ENCODE measurements at regions not wholly inside any gene's neighbourhood (a gene's known extent, or its start where the extent isn't known, plus 50 kb on each side); places are given as distances from the start of the nearest gene placed in this dataset.

- no peak for DNase-seq
Observed at GRCh38 chr5:130578354-130578753, 586.7 kb downstream of the HINT1 start.

GRCh38 chr5:130571076-130571475 is 594.0 kb downstream of the HINT1 start:
- TF ChIP-seq CTCF (IDR thresholded peaks at IDR 0.05) (no peak), POLR2A (IDR thresholded peaks at IDR 0.05) (no peak)
- DNase-seq, result no peak

More at GRCh38 chr5:130578354-130578753, 586.7 kb downstream of the HINT1 start:
- Histone ChIP-seq H3K27ac (no peak overlapping the region), H3K27me3 (no peaks in the 10 kb centered on the region), H3K36me3 (replicated peaks in 1 of 2) (no peaks in the 10 kb centered on the region), H3K4me1 (replicated peaks in 1 of 2) (no peaks in the 10 kb centered on the region), H3K4me3 (no peak overlapping the region), H3K9me3 (replicated peaks in 1 of 3) (no peaks in the 10 kb centered on the region)
- TF ChIP-seq CTCF (IDR thresholded peaks at IDR 0.05) (no peak), POLR2A (IDR thresholded peaks at IDR 0.05) (no peak)
- intact Hi-C loops (cut with DNase I), result no loop called here

GRCh38 chr5:130568791-130569190 is 596.3 kb downstream of the HINT1 start:
- TF ChIP-seq CTCF (IDR thresholded peaks at IDR 0.05), result no peak
- no peak for TF ChIP-seq POLR2A (IDR thresholded peaks at IDR 0.05)
- H3K27ac ChIP-seq, result no peak overlapping the region
- no peak overlapping the region for H3K4me3 ChIP-seq
- no peaks in the 10 kb centered on the region for H3K27me3 ChIP-seq
- intact Hi-C loops (cut with DNase I), result no loop called here
- no peaks in the 10 kb centered on the region for H3K4me1 ChIP-seq (replicated peaks in 1 of 2)
- WGBS, 4 donors, result 56 to 79% (median 62%) methylated on average over 1 of the region's 1 CpG
- H3K9me3 ChIP-seq (replicated peaks in 1 of 3), result no peaks in the 10 kb centered on the region
- H3K36me3 ChIP-seq (replicated peaks in 1 of 2), result no peaks in the 10 kb centered on the region
- no peak for DNase-seq

More at GRCh38 chr5:130571076-130571475, 594.0 kb downstream of the HINT1 start:
- Histone ChIP-seq H3K27ac (no peak overlapping the region), H3K9me3 (replicated peaks in 1 of 3) (no peaks in the 10 kb centered on the region), H3K4me3 (no peak overlapping the region), H3K4me1 (replicated peaks in 1 of 2) (no peaks in the 10 kb centered on the region), H3K27me3 (no peaks in the 10 kb centered on the region), H3K36me3 (replicated peaks in 1 of 2) (no peaks in the 10 kb centered on the region)
- intact Hi-C loops (cut with DNase I), result no loop called here

DNA sequence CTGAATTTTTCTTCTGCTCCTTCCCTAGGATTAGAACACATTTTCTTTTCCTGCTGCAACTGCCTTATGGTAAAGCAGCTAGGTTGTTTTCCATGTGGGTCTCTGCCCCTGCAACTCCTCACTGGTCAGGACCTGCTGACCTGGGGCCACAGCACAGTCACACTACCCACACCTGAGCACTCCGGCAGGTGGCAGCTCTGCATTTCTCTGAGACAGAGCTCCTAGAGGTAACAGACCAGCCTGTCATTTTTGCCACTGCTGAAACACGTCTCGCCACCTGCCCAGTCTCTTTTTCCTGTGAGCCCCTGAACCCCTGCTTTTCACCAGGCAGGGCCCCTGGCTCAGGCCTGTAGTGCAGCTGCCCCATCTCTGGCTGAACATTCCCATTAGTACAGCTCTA is 609.6 kb downstream of the HINT1 start:
- Histone ChIP-seq H3K27ac (no peak overlapping the region), H3K4me3 (no peak overlapping the region), H3K27me3 (no peaks in the 10 kb centered on the region), H3K36me3 (replicated peaks in 1 of 2) (no peaks in the 10 kb centered on the region), H3K9me3 (replicated peaks in 1 of 3) (no peaks in the 10 kb centered on the region), H3K4me1 (replicated peaks in 1 of 2) (no peaks in the 10 kb centered on the region)
- TF ChIP-seq CTCF (IDR thresholded peaks at IDR 0.05) (no peak), POLR2A (IDR thresholded peaks at IDR 0.05) (no peak)
- no peak for DNase-seq
- intact Hi-C loops (cut with DNase I), result no loop called here
- WGBS, 4 donors, result 87 to 98% (median 91%) methylated on average over 3 of the region's 3 CpGs
